ENCODE measurements at regions not wholly inside any gene's neighbourhood (a gene's known extent, or its start where the extent isn't known, plus 50 kb on each side); places are given as distances from the start of the nearest gene placed in this dataset.

GRCh38 chr4:14434916-14435315 is 567.4 kb upstream of the CPEB2 start:
- TF ChIP-seq CTCF (IDR thresholded peaks at IDR 0.05) (no peak), POLR2A (IDR thresholded peaks at IDR 0.05) (no peak), EP300 (IDR thresholded peaks at IDR 0.05) (no peak)

Data from tibial nerve (tissue), 4 donors.